ENCODE measurements at regions not wholly inside any gene's neighbourhood (a gene's known extent, or its start where the extent isn't known, plus 50 kb on each side); places are given as distances from the start of the nearest gene placed in this dataset.
A peak's percentile ranks its signal among the peaks of the same experiment; 100 is the strongest.

GRCh38 chr15:98561169-98561941, 87.0 kb upstream of the IGF1R start:
- DNase-seq (ENCODE audit: insufficient read length, low spot score, missing footprints), result no peak
- Histone ChIP-seq H3K27me3 (ENCODE audit: insufficient read depth, low read length) (no peaks in the 10 kb centered on the region), H3K79me2 (ENCODE audit: insufficient read depth, low read length) (no peaks in the 10 kb centered on the region), H4K20me1 (ENCODE audit: insufficient read depth, low read length) (no peaks in the 10 kb centered on the region), H2AFZ (ENCODE audit: low read length) (no peak overlapping the region), H3K4me3 (ENCODE audit: insufficient read depth, low read length) (no peak overlapping the region), H3K4me2 (ENCODE audit: insufficient read depth, low read length) (no peak overlapping the region), H3K4me1 (ENCODE audit: insufficient read depth, low read length) (no peaks in the 10 kb centered on the region), H3K36me3 (ENCODE audit: insufficient read depth, low read length) (no peaks in the 10 kb centered on the region), H3K9me3 (ENCODE audit: low read depth, low read length) (no peaks in the 10 kb centered on the region), H3K27ac (ENCODE audit: low read depth, low read length) (no peak overlapping the region)
- no peak for TF ChIP-seq CTCF (IDR thresholded peaks at IDR 0.05; ENCODE audit: extremely low read depth, low read depth, low read length)

GRCh38 chr15:98562331-98562937, 85.9 kb upstream of the IGF1R start:
- Histone ChIP-seq H3K4me1 (ENCODE audit: insufficient read depth, low read length) (no peaks in the 10 kb centered on the region), H3K4me3 (ENCODE audit: insufficient read depth, low read length) (no peak overlapping the region)
- TF ChIP-seq CTCF (IDR thresholded peaks at IDR 0.05; ENCODE audit: extremely low read depth, low read depth, low read length), result no peak

GRCh38 chr15:98565566-98565965, 82.8 kb upstream of the IGF1R start:
- no peaks in the 10 kb centered on the region for H3K9me3 ChIP-seq (ENCODE audit: low read depth, low read length)
- no peaks in the 10 kb centered on the region for H3K4me1 ChIP-seq (ENCODE audit: insufficient read depth, low read length)
- H3K4me3 ChIP-seq (ENCODE audit: insufficient read depth, low read length), result no peak overlapping the region
- H2AFZ ChIP-seq (ENCODE audit: low read length), result no peak overlapping the region
- H3K4me2 ChIP-seq (ENCODE audit: insufficient read depth, low read length), result peak overlapping the region; percentile 28
- H3K27me3 ChIP-seq (ENCODE audit: insufficient read depth, low read length), result peaks cover 5% of the 10 kb centered on the region
- no peak for DNase-seq (ENCODE audit: insufficient read length, low spot score, missing footprints)
- TF ChIP-seq CTCF (IDR thresholded peaks at IDR 0.05; ENCODE audit: extremely low read depth, low read depth, low read length), result no peak
- no peaks in the 10 kb centered on the region for H3K79me2 ChIP-seq (ENCODE audit: insufficient read depth, low read length)
- H3K36me3 ChIP-seq (ENCODE audit: insufficient read depth, low read length), result no peaks in the 10 kb centered on the region
- H4K20me1 ChIP-seq (ENCODE audit: insufficient read depth, low read length), result no peaks in the 10 kb centered on the region
- no peak overlapping the region for H3K27ac ChIP-seq (ENCODE audit: low read depth, low read length)

More at GRCh38 chr15:98562331-98562937, 85.9 kb upstream of the IGF1R start:
- H3K36me3 ChIP-seq (ENCODE audit: insufficient read depth, low read length), result no peaks in the 10 kb centered on the region
- H3K4me2 ChIP-seq (ENCODE audit: insufficient read depth, low read length), result no peak overlapping the region
- no peak overlapping the region for H3K27ac ChIP-seq (ENCODE audit: low read depth, low read length)
- no peak for DNase-seq (ENCODE audit: insufficient read length, low spot score, missing footprints)
- peaks cover 2% of the 10 kb centered on the region for H3K27me3 ChIP-seq (ENCODE audit: insufficient read depth, low read length)
- H2AFZ ChIP-seq (ENCODE audit: low read length), result no peak overlapping the region
- H3K79me2 ChIP-seq (ENCODE audit: insufficient read depth, low read length), result no peaks in the 10 kb centered on the region
- no peaks in the 10 kb centered on the region for H3K9me3 ChIP-seq (ENCODE audit: low read depth, low read length)
- H4K20me1 ChIP-seq (ENCODE audit: insufficient read depth, low read length), result no peaks in the 10 kb centered on the region

- Histone ChIP-seq H3K9me3 (ENCODE audit: low read depth, low read length) (no peaks in the 10 kb centered on the region), H4K20me1 (ENCODE audit: insufficient read depth, low read length) (no peaks in the 10 kb centered on the region), H3K4me2 (ENCODE audit: insufficient read depth, low read length) (no peak overlapping the region), H3K4me1 (ENCODE audit: insufficient read depth, low read length) (no peaks in the 10 kb centered on the region), H3K79me2 (ENCODE audit: insufficient read depth, low read length) (no peaks in the 10 kb centered on the region), H2AFZ (ENCODE audit: low read length) (no peak overlapping the region), H3K4me3 (ENCODE audit: insufficient read depth, low read length) (no peak overlapping the region), H3K36me3 (ENCODE audit: insufficient read depth, low read length) (no peaks in the 10 kb centered on the region), H3K27ac (ENCODE audit: low read depth, low read length) (no peak overlapping the region), H3K27me3 (ENCODE audit: insufficient read depth, low read length) (peaks cover 5% of the 10 kb centered on the region)
- TF ChIP-seq CTCF (IDR thresholded peaks at IDR 0.05; ENCODE audit: extremely low read depth, low read depth, low read length), result no peak
- DNase-seq (ENCODE audit: insufficient read length, low spot score, missing footprints), result no peak
These were observed 80.4 kb upstream of the IGF1R start for GRCh38 chr15:98567951-98568350.

Measured in osteoblast (primary cell).